Fibroblast of lung (primary cell): ENCODE measurements at regions not wholly inside any gene's neighbourhood (a gene's known extent, or its start where the extent isn't known, plus 50 kb on each side); places are given as distances from the start of the nearest gene placed in this dataset.

Experiments
- DNase-seq, 2 donors: peaks; one replicate each; pipeline versions ENCODE4 v3.0.0 to v3.0.0-alpha.2; 2010; ENCODE audit warnings: low read depth in 2 of 2
- H2AFZ ChIP-seq: 2 replicates; pipeline ENCODE4 v1.5.1; 2012; ENCODE audit warnings: low read length, control low read depth, inconsistent platforms
- H3K27ac ChIP-seq: 2 replicates; pipeline ENCODE4 v1.5.1; 2011; ENCODE audit warnings: low read length, control low read depth; ENCODE audit not compliant: insufficient read depth
- H3K27me3 ChIP-seq: 2 replicates; pipeline ENCODE4 v1.5.1; 2011; ENCODE audit warnings: mild to moderate bottlenecking, low read length; ENCODE audit not compliant: control insufficient read depth, insufficient read depth
- H3K36me3 ChIP-seq: 2 replicates; pipeline ENCODE4 v1.5.1; 2011; ENCODE audit warnings: low read length; ENCODE audit not compliant: control insufficient read depth, insufficient read depth
- H3K4me1 ChIP-seq: 2 replicates; pipeline ENCODE4 v1.5.1; 2011; ENCODE audit warnings: low read length; ENCODE audit not compliant: control insufficient read depth, insufficient read depth; ENCODE audit errors: extremely low read depth
- H3K4me2 ChIP-seq: 2 replicates; pipeline ENCODE4 v1.5.1; 2011; ENCODE audit warnings: low read length, control low read depth; ENCODE audit not compliant: insufficient read depth; ENCODE audit errors: extremely low read depth
- H3K4me3 ChIP-seq, 4 experiments: fragments of 200-600 bp in 1 of 4; sonication (generic) in 1 of 4; replicated peaks in 1 of 4; 2 replicates each; pipeline ENCODE4 v1.5.1; 2011 to 2016; ENCODE audit warnings: low read length in 4 of 4, low read depth in 3 of 4, mild to moderate bottlenecking in 3 of 4, control low read depth in 2 of 4, inconsistent platforms in 1 of 4, mixed read lengths in 1 of 4; ENCODE audit not compliant: insufficient read depth in 1 of 4; ENCODE audit errors: control extremely low read depth in 1 of 4
- H3K79me2 ChIP-seq: 2 replicates; pipeline ENCODE4 v1.5.1; 2012; ENCODE audit warnings: mild to moderate bottlenecking, low read length, inconsistent platforms; ENCODE audit not compliant: control insufficient read depth, insufficient read depth
- H3K9ac ChIP-seq: 2 replicates; pipeline ENCODE4 v1.5.1; 2011; ENCODE audit warnings: mild to moderate bottlenecking, low read length, control low read depth; ENCODE audit not compliant: insufficient read depth
- H3K9me3 ChIP-seq: 2 replicates; pipeline ENCODE4 v1.5.1; 2012; ENCODE audit warnings: low read depth, low read length; ENCODE audit not compliant: control insufficient read depth, insufficient read depth
- H4K20me1 ChIP-seq: 2 replicates; pipeline ENCODE4 v1.5.1; 2011; ENCODE audit warnings: low read length; ENCODE audit not compliant: control insufficient read depth, insufficient read depth; ENCODE audit errors: extremely low read depth
- CTCF ChIP-seq, 2 donors: IDR thresholded peaks in 1 of 2; conservative IDR thresholded peaks in 1 of 2; 1 replicate in 1 of 2; 2 replicates in 1 of 2; pipeline ENCODE4 v1.5.1; 2011 to 2012; ENCODE audit warnings: low read length in 2 of 2, control low read depth in 1 of 2, inconsistent platforms in 1 of 2, low read depth in 1 of 2, mild to moderate bottlenecking in 1 of 2
- EZH2 ChIP-seq: IDR thresholded peaks from 2 replicates; pipeline ENCODE4 v1.5.1; 2012; ENCODE audit warnings: low read length, control low read depth, mild to moderate bottlenecking; ENCODE audit errors: missing control alignments

- Histone ChIP-seq H3K4me3 (no peak overlapping the region), H3K4me1 (no peaks in the 10 kb centered on the region), H3K27me3 (no peaks in the 10 kb centered on the region), H3K9me3 (no peaks in the 10 kb centered on the region), H4K20me1 (no peaks in the 10 kb centered on the region), H3K9ac (no peak overlapping the region), H3K4me2 (no peak overlapping the region), H3K27ac (no peak overlapping the region), H3K79me2 (no peaks in the 10 kb centered on the region), H3K36me3 (no peaks in the 10 kb centered on the region), H2AFZ (no peak overlapping the region)
- TF ChIP-seq CTCF (conservative IDR thresholded peaks at IDR 0.05 in 1 of 2, IDR thresholded peaks at IDR 0.05 in 1 of 2; ENCODE audit: low read depth in 1 of 2, low read length in 2 of 2) (no peak), EZH2 (no peak)
- DNase-seq = no peak
Measured at GRCh38 chr3:66754613-66755012, 243.5 kb upstream of the KBTBD8 start.

GRCh38 chr3:66755924-66756323 lies 242.2 kb upstream of the KBTBD8 start:
- no peak for DNase-seq
- Histone ChIP-seq H3K27ac (no peak overlapping the region), H3K27me3 (no peaks in the 10 kb centered on the region), H2AFZ (no peak overlapping the region), H3K36me3 (no peaks in the 10 kb centered on the region), H3K4me3 (no peak overlapping the region), H3K9ac (no peak overlapping the region), H3K9me3 (no peaks in the 10 kb centered on the region), H4K20me1 (no peaks in the 10 kb centered on the region), H3K4me2 (no peak overlapping the region), H3K79me2 (no peaks in the 10 kb centered on the region), H3K4me1 (no peaks in the 10 kb centered on the region)
- TF ChIP-seq EZH2 (no peak), CTCF (conservative IDR thresholded peaks at IDR 0.05 in 1 of 2, IDR thresholded peaks at IDR 0.05 in 1 of 2; ENCODE audit: low read depth in 1 of 2, low read length in 2 of 2) (no peak)

- Histone ChIP-seq H3K4me1 (no peaks in the 10 kb centered on the region), H3K9ac (no peak overlapping the region), H3K4me2 (no peak overlapping the region), H3K27ac (no peak overlapping the region), H3K4me3 (no peak overlapping the region), H3K9me3 (no peaks in the 10 kb centered on the region), H2AFZ (no peak overlapping the region), H4K20me1 (no peaks in the 10 kb centered on the region), H3K27me3 (no peaks in the 10 kb centered on the region), H3K36me3 (no peaks in the 10 kb centered on the region), H3K79me2 (no peaks in the 10 kb centered on the region)
- DNase-seq = no peak
- TF ChIP-seq CTCF (conservative IDR thresholded peaks at IDR 0.05 in 1 of 2, IDR thresholded peaks at IDR 0.05 in 1 of 2; ENCODE audit: low read depth in 1 of 2, low read length in 2 of 2) (no peak), EZH2 (no peak)
Measured at GRCh38 chr3:66756468-66757036, 241.6 kb upstream of the KBTBD8 start.
